Loucy (cell line): ENCODE measurements at regions not wholly inside any gene's neighbourhood (a gene's known extent, or its start where the extent isn't known, plus 50 kb on each side); places are given as distances from the start of the nearest gene placed in this dataset.

Experiments
- EZH2phosphoT487 ChIP-seq: fragments of 200-600 bp; IDR thresholded peaks from 2 replicates; pipeline ENCODE4 v1.6.1; 2018; ENCODE audit warnings: antibody characterized with exemption, mild to moderate bottlenecking, moderate library complexity, borderline replicate concordance
- TF ChIP-seq, protein P1 (sequence below): fragments of 200-600 bp; sonication (generic); conservative IDR thresholded peaks from 2 replicates; pipeline ENCODE4 v1.5.1; 2014; ENCODE audit warnings: mild to moderate bottlenecking, antibody characterized with exemption, low read length

DNA sequence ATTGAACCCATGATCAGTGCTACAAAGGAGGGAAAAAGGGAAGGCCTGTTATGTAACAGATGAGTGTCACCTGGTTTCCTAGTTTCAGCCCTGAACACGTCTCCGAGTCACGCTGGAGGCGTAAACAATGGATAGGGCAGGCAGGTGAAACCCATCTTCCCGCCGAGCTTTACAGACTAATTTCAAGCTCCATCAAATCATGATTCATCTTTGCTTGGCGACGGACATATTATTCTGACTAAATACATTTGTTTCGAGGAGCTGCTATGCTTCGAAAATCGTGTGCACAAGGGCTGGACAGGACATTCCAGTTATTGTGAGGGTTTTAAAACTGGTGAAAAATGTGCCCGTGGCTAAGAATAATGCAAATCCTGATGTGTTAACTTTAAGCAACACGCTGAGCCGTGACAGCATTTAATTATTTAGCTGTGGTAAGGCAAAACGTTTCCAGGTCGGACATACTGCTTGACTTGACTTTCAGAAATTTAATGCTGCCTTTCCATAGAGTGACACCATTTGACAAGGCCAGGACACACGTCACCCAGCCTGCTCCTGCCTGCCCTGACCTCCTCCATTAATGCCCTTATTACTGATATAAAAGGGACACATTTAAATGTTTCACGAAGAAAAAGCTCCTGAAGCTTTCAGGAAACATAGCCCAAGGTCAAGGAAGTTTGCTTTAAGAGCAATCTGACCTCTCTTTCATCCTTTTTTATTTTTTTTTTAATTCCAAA is 1203.5 kb upstream of the TMEM132C start:
- TF ChIP-seq, protein P1, sequence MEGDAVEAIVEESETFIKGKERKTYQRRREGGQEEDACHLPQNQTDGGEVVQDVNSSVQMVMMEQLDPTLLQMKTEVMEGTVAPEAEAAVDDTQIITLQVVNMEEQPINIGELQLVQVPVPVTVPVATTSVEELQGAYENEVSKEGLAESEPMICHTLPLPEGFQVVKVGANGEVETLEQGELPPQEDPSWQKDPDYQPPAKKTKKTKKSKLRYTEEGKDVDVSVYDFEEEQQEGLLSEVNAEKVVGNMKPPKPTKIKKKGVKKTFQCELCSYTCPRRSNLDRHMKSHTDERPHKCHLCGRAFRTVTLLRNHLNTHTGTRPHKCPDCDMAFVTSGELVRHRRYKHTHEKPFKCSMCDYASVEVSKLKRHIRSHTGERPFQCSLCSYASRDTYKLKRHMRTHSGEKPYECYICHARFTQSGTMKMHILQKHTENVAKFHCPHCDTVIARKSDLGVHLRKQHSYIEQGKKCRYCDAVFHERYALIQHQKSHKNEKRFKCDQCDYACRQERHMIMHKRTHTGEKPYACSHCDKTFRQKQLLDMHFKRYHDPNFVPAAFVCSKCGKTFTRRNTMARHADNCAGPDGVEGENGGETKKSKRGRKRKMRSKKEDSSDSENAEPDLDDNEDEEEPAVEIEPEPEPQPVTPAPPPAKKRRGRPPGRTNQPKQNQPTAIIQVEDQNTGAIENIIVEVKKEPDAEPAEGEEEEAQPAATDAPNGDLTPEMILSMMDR, result no peak
- no peak for TF ChIP-seq EZH2phosphoT487
